Endodermal cell (in vitro differentiated cells): ENCODE measurements at regions not wholly inside any gene's neighbourhood (a gene's known extent, or its start where the extent isn't known, plus 50 kb on each side); places are given as distances from the start of the nearest gene placed in this dataset.

ENCODE experiments used
- DNase-seq: peaks from one replicate; pipeline ENCODE4 v3.0.0-alpha.2; 2017
- H3K27ac ChIP-seq: 2 replicates; pipeline ENCODE4 v1.5.1; 2013; ENCODE audit warnings: mild to moderate bottlenecking, low read depth, low read length, moderate library complexity
- H3K27me3 ChIP-seq: 2 replicates; pipeline ENCODE4 v1.6.1; 2013; ENCODE audit warnings: mild to moderate bottlenecking, low read length, moderate library complexity; ENCODE audit not compliant: insufficient read depth, control insufficient read depth, poor library complexity, severe bottlenecking
- H3K36me3 ChIP-seq: 2 replicates; pipeline ENCODE4 v1.7.0; 2013; ENCODE audit warnings: mild to moderate bottlenecking, low read length, moderate library complexity; ENCODE audit not compliant: control insufficient read depth, insufficient read depth
- H3K4me1 ChIP-seq: one replicate; pipeline ENCODE4 v1.7.0; 2013; ENCODE audit warnings: low read length; ENCODE audit not compliant: control insufficient read depth, insufficient read depth
- H3K4me3 ChIP-seq: 2 replicates; pipeline ENCODE4 v1.5.1; 2013; ENCODE audit warnings: mild to moderate bottlenecking, low read length, moderate library complexity
- H3K9ac ChIP-seq: 2 replicates; pipeline ENCODE4 v1.6.1; 2013; ENCODE audit warnings: mild to moderate bottlenecking, low read length, moderate library complexity; ENCODE audit not compliant: poor library complexity, severe bottlenecking; ENCODE audit errors: extremely low read depth
- H3K9me3 ChIP-seq: 2 replicates; pipeline ENCODE4 v1.6.1; 2013; ENCODE audit warnings: mild to moderate bottlenecking, low read length, moderate library complexity; ENCODE audit not compliant: control insufficient read depth
- H3K27ac Mint-ChIP-seq: 2 replicates; pipeline ENCODE4 v1.8.0; 2020; ENCODE audit warnings: mixed read lengths
- H3K27me3 Mint-ChIP-seq: 2 replicates; pipeline ENCODE4 v1.8.0; 2021; ENCODE audit warnings: mild to moderate bottlenecking, mixed read lengths; ENCODE audit not compliant: insufficient read depth
- H3K36me3 Mint-ChIP-seq: 2 replicates; pipeline ENCODE4 v1.8.0; 2020; ENCODE audit warnings: low read depth, mixed read lengths
- H3K4me1 Mint-ChIP-seq: 2 replicates; pipeline ENCODE4 v1.8.0; 2020; ENCODE audit warnings: mixed read lengths
- H3K4me3 Mint-ChIP-seq: 2 replicates; pipeline ENCODE4 v1.8.0; 2020; ENCODE audit warnings: mild to moderate bottlenecking, moderate library complexity, mixed read lengths
- H3K9me3 Mint-ChIP-seq: 2 replicates; pipeline ENCODE4 v1.8.0; 2020; ENCODE audit warnings: mild to moderate bottlenecking, mixed read lengths
- WGBS, 2 experiments: methylation state at CpG; one replicate each; pipeline versions ENCODE4 v1.1.5 to v1.1.7; 2013; ENCODE audit warnings: missing lambda C conversion rate in 2 of 2, mixed read lengths in 1 of 2; ENCODE audit not compliant: insufficient coverage in 1 of 2, insufficient read length in 1 of 2; 5-methylcytosine and 5-hydroxymethylcytosine counted together
- TF ChIP-seq, protein P1 (sequence below): fragments of 200-600 bp; sonication (generic); conservative IDR thresholded peaks from 2 replicates; pipeline ENCODE4 v1.5.0; 2021; ENCODE audit warnings: antibody characterized with exemption, mild to moderate bottlenecking

GRCh38 chr3:153103406-153103945 is 58.5 kb upstream of the RAP2B start:
- H3K27me3 Mint-ChIP-seq = no peaks in the 10 kb centered on the region
- TF ChIP-seq, protein P1, sequence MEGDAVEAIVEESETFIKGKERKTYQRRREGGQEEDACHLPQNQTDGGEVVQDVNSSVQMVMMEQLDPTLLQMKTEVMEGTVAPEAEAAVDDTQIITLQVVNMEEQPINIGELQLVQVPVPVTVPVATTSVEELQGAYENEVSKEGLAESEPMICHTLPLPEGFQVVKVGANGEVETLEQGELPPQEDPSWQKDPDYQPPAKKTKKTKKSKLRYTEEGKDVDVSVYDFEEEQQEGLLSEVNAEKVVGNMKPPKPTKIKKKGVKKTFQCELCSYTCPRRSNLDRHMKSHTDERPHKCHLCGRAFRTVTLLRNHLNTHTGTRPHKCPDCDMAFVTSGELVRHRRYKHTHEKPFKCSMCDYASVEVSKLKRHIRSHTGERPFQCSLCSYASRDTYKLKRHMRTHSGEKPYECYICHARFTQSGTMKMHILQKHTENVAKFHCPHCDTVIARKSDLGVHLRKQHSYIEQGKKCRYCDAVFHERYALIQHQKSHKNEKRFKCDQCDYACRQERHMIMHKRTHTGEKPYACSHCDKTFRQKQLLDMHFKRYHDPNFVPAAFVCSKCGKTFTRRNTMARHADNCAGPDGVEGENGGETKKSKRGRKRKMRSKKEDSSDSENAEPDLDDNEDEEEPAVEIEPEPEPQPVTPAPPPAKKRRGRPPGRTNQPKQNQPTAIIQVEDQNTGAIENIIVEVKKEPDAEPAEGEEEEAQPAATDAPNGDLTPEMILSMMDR = no peak
- Histone ChIP-seq H3K9ac (no peak overlapping the region), H3K27me3 (no peaks in the 10 kb centered on the region), H3K9me3 (no peaks in the 10 kb centered on the region), H3K4me1 (no peaks in the 10 kb centered on the region), H3K27ac (no peak overlapping the region), H3K4me3 (no peak overlapping the region), H3K36me3 (no peaks in the 10 kb centered on the region)
- no peak overlapping the region for H3K4me3 Mint-ChIP-seq
- no peaks in the 10 kb centered on the region for H3K36me3 Mint-ChIP-seq
- peaks cover 3% of the 10 kb centered on the region for H3K9me3 Mint-ChIP-seq
- 80 to 100% methylated on average over 1 to 2 of the region's 2 CpGs for WGBS, 2 experiments
- DNase-seq = no peak
- peaks cover 7% of the 10 kb centered on the region for H3K4me1 Mint-ChIP-seq
- no peak overlapping the region for H3K27ac Mint-ChIP-seq

GRCh38 chr3:153110041-153110440 is 52.0 kb upstream of the RAP2B start:
- 92 to 94% methylated on average over 2 of the region's 2 CpGs for WGBS, 2 experiments
- Mint-ChIP-seq H3K4me1 (no peaks in the 10 kb centered on the region), H3K27ac (no peak overlapping the region), H3K27me3 (no peaks in the 10 kb centered on the region), H3K9me3 (no peaks in the 10 kb centered on the region), H3K4me3 (no peak overlapping the region), H3K36me3 (no peaks in the 10 kb centered on the region)
- H3K27me3 ChIP-seq = no peaks in the 10 kb centered on the region
- no peak overlapping the region for H3K27ac ChIP-seq
- no peaks in the 10 kb centered on the region for H3K36me3 ChIP-seq
- TF ChIP-seq, protein P1 = no peak
- H3K9me3 ChIP-seq = no peaks in the 10 kb centered on the region
- H3K9ac ChIP-seq = no peak overlapping the region
- H3K4me3 ChIP-seq = no peak overlapping the region
- no peaks in the 10 kb centered on the region for H3K4me1 ChIP-seq
- DNase-seq = no peak

DNA sequence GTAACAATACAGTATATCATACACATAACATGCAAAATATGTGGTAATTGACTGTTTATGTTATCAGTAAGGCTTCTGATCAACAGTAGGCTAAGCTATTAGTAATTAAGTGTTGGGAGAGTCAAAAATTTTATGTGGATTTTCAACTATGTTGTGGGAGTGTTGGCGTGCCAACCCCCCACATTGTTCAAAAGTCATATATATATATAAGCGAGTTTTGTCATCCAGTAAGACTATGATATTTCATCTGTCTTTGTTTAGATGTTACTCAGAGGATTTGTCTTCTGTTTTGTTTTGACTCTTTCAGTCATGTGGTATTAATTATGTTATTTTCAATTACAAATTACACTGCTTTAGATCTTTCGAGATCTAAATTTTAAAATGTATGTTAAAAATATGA is 51.0 kb upstream of the RAP2B start:
- Histone ChIP-seq H3K27ac (no peak overlapping the region), H3K9ac (no peak overlapping the region), H3K4me3 (no peak overlapping the region), H3K36me3 (no peaks in the 10 kb centered on the region), H3K27me3 (no peaks in the 10 kb centered on the region), H3K4me1 (no peaks in the 10 kb centered on the region), H3K9me3 (no peaks in the 10 kb centered on the region)
- Mint-ChIP-seq H3K27me3 (no peaks in the 10 kb centered on the region), H3K27ac (no peak overlapping the region), H3K4me1 (no peaks in the 10 kb centered on the region), H3K4me3 (no peak overlapping the region), H3K9me3 (no peaks in the 10 kb centered on the region), H3K36me3 (no peaks in the 10 kb centered on the region)
- TF ChIP-seq, protein P1 = no peak
- 100% methylated on average over 1 of the region's 3 CpGs; no CpG with 5 or more reads in 1 of the 2 experiments for WGBS, 2 experiments
- no peak for DNase-seq
